SK-N-MC (cell line): ENCODE measurements at regions not wholly inside any gene's neighbourhood (a gene's known extent, or its start where the extent isn't known, plus 50 kb on each side); places are given as distances from the start of the nearest gene placed in this dataset.

Source experiments
- EZH2 ChIP-seq: fragments of 200-600 bp; sonication (generic); IDR thresholded peaks from one replicate; pipeline ENCODE4 v1.6.1; 2017; ENCODE audit warnings: antibody characterized with exemption
- FOXP2 ChIP-seq: optimal IDR thresholded peaks from 2 replicates; pipeline ENCODE3; 2011; ENCODE audit warnings: mild to moderate bottlenecking, moderate library complexity; ENCODE audit not compliant: insufficient read depth; ENCODE audit errors: extremely low read length, control extremely low read depth
- POLR2AphosphoS5 ChIP-seq: IDR thresholded peaks from 2 replicates; pipeline ENCODE4 v1.6.1; 2012; ENCODE audit warnings: mild to moderate bottlenecking, low read depth, low read length, borderline replicate concordance

DNA sequence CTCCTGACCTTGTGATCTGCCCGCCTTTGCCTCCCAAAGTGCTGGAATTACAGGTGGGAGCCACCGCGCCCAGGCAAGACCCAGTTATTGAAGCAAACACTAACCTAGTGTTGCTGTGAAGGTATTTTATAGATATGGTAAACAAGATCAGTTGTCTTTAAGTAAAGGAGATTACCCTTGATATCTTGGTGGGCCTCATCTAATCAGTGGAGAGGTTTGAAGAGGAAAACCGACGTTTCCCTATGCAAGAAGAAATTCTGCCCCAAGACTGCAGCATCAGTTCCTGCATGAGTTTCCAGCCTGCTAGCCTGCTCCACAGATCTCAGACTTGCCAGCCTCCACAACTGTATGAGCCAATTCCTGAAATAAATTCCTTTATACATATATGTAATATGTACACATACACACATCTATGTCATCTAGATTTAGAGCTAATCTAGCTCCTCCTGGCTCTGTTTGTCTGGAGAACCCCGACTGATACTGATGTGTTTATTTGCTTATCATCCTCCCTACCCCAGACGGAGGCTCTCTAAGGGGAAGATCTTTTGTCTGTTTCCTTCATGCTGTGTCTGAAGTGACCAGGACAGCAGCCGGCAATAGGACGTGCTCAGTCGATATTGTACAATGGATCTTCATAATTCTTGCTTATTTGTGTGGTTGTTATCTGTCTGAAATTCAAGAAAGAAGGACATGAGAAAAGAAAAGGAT, 90.9 kb downstream of the IER5 start:
- TF ChIP-seq EZH2 (no peak), POLR2AphosphoS5 (no peak), FOXP2 (no peak)
